PC-3 (cell line): ENCODE measurements at regions not wholly inside any gene's neighbourhood (a gene's known extent, or its start where the extent isn't known, plus 50 kb on each side); places are given as distances from the start of the nearest gene placed in this dataset.

Source experiments
- ATAC-seq: fragments of 200-7000 bp; cut with Tn5 transposase; 2 replicates; pipeline ENCODE4 v1.9.1; 2020; ENCODE audit warnings: mild to moderate bottlenecking, moderate library complexity
- BruUV-seq: library from RNA; stranded (reverse); fragments of 400-500 nt; replicated peaks from 2 replicates; lab custom pipeline; 2021; lab: Mats Ljungman, UMichigan
- CTCF ChIA-PET: fragments of 300-600 bp; sonication (Branson Sonifier 250); formaldehyde crosslinking; loops from one replicate; lab custom pipeline; 2022; ENCODE audit warnings: antibody characterized with exemption; lab: Charles Lee
- POLR2A ChIA-PET: fragments of 300-600 bp; sonication (Branson Sonifier 250); formaldehyde crosslinking; loops from one replicate; lab custom pipeline; 2022; ENCODE audit warnings: antibody characterized with exemption; ENCODE audit not compliant: unreplicated experiment; lab: Charles Lee
- DNase-seq: peaks from one replicate; pipeline ENCODE4 v3.0.0-alpha.2; 2015
- H2AFZ ChIP-seq: fragments of 300-600 bp; sonication (generic); 2 replicates; pipeline ENCODE4 v1.6.0; 2016; ENCODE audit warnings: antibody characterized with exemption, low read length
- H3F3A ChIP-seq: fragments of 300-600 bp; sonication (generic); one replicate; pipeline ENCODE4 v1.6.0; 2017; ENCODE audit warnings: antibody characterized with exemption, low read length, control low read depth, mild to moderate bottlenecking; ENCODE audit not compliant: unreplicated experiment
- H3K27ac ChIP-seq: fragments of 300-600 bp; sonication (generic); 2 replicates; pipeline ENCODE4 v1.5.1; 2016; ENCODE audit warnings: mild to moderate bottlenecking, low read length
- H3K27me3 ChIP-seq: fragments of 300-600 bp; sonication (generic); 2 replicates; pipeline ENCODE4 v1.6.1; 2016; ENCODE audit warnings: low read length, mixed read lengths
- H3K36me3 ChIP-seq: fragments of 300-600 bp; sonication (generic); 2 replicates; pipeline ENCODE4 v1.6.1; 2016; ENCODE audit warnings: low read depth, mixed run types, low read length, mixed read lengths
- H3K4me1 ChIP-seq: fragments of 300-600 bp; sonication (generic); 2 replicates; pipeline ENCODE4 v1.5.1; 2016; ENCODE audit warnings: low read length; ENCODE audit not compliant: insufficient read depth
- H3K4me2 ChIP-seq: fragments of 300-600 bp; sonication (generic); 2 replicates; pipeline ENCODE4 v1.6.0; 2016; ENCODE audit warnings: low read length
- H3K4me3 ChIP-seq: fragments of 300-600 bp; sonication (generic); 2 replicates; pipeline ENCODE4 v1.5.1; 2016; ENCODE audit warnings: mild to moderate bottlenecking, low read length, mixed read lengths
- H3K79me2 ChIP-seq: fragments of 300-600 bp; sonication (generic); 2 replicates; pipeline ENCODE4 v1.6.1; 2017; ENCODE audit warnings: low read length, mixed read lengths
- H3K9ac ChIP-seq: fragments of 300-600 bp; sonication (generic); 2 replicates; pipeline ENCODE4 v1.6.0; 2016; ENCODE audit warnings: mild to moderate bottlenecking, low read length
- H3K9me2 ChIP-seq: fragments of 300-600 bp; sonication (generic); replicated peaks from 2 replicates; pipeline ENCODE4 v1.6.1; 2016; ENCODE audit warnings: mixed run types, low read length, mixed read lengths
- H3K9me3 ChIP-seq: fragments of 300-600 bp; sonication (generic); 2 replicates; pipeline ENCODE4 v1.6.1; 2016; ENCODE audit warnings: low read length, mixed read lengths
- H4K20me1 ChIP-seq: fragments of 300-600 bp; sonication (generic); 2 replicates; pipeline ENCODE4 v1.6.1; 2016; ENCODE audit warnings: low read length, mixed read lengths
- EZH2 ChIP-seq: fragments of 300-600 bp; sonication (generic); IDR thresholded peaks from one replicate; pipeline ENCODE4 v1.6.1; 2017; ENCODE audit warnings: antibody characterized with exemption, mild to moderate bottlenecking, low read length; ENCODE audit not compliant: unreplicated experiment
- EZH2phosphoT487 ChIP-seq: fragments of 300-600 bp; sonication (generic); IDR thresholded peaks from 2 replicates; pipeline ENCODE4 v1.6.1; 2018; ENCODE audit warnings: mild to moderate bottlenecking, antibody characterized with exemption, low read length, borderline replicate concordance
- intact Hi-C: fragments of 100-400 bp; cut with micrococcal nuclease; formaldehyde crosslinking; loops from 2 replicates; pipeline ENCODE4 v1.9.0; 2023
- TF ChIP-seq, protein P1 (sequence below): fragments of 300-600 bp; sonication (generic); conservative IDR thresholded peaks from 2 replicates; pipeline ENCODE4 v1.5.1; 2017; ENCODE audit warnings: antibody characterized with exemption, low read depth, mild to moderate bottlenecking, low read length

DNA sequence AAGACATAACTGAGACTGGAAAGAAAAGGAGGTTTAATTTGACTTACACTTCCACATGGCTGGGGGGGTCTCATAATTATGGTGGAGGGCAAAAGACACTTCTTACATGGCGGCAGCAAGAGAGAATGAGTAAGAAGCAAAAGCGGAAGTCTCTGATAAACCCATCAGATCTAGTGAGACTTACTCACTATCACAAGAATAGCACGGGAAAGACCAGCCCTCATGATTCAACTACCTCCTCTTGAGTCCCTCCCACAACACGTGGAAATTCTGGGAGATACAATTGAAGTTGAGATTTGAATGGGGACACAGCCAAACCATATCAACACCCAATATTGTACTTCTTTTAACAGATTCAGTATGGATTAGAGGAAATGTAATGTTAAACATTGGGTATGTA, 646.6 kb downstream of the ANKRD50 start:
- H3K4me1 ChIP-seq: peaks cover 3% of the 10 kb centered on the region
- H3K79me2 ChIP-seq: no peaks in the 10 kb centered on the region
- H3K9me3 ChIP-seq: peaks cover 11% of the 10 kb centered on the region; the same call in 1 of the 2 replicates
- no peaks in the 10 kb centered on the region for H3F3A ChIP-seq
- DNase-seq: no peak
- no peak overlapping the region for H3K9ac ChIP-seq
- intact Hi-C loops: no loop called here
- no peak overlapping the region for H2AFZ ChIP-seq
- no TSS peak for BruUV-seq
- no peak overlapping the region for H3K27ac ChIP-seq
- ChIA-PET POLR2A (no interaction called here), CTCF (no interaction called here)
- no peaks in the 10 kb centered on the region for H3K27me3 ChIP-seq
- H3K9me2 ChIP-seq: no peaks in the 10 kb centered on the region
- H4K20me1 ChIP-seq: no peaks in the 10 kb centered on the region
- H3K4me3 ChIP-seq: no peak overlapping the region
- no peaks in the 10 kb centered on the region; the same call in 1 of the 2 replicates for H3K36me3 ChIP-seq
- no peak for ATAC-seq
- TF ChIP-seq EZH2phosphoT487: no peak
- TF ChIP-seq EZH2: no peak
- TF ChIP-seq, protein P1, sequence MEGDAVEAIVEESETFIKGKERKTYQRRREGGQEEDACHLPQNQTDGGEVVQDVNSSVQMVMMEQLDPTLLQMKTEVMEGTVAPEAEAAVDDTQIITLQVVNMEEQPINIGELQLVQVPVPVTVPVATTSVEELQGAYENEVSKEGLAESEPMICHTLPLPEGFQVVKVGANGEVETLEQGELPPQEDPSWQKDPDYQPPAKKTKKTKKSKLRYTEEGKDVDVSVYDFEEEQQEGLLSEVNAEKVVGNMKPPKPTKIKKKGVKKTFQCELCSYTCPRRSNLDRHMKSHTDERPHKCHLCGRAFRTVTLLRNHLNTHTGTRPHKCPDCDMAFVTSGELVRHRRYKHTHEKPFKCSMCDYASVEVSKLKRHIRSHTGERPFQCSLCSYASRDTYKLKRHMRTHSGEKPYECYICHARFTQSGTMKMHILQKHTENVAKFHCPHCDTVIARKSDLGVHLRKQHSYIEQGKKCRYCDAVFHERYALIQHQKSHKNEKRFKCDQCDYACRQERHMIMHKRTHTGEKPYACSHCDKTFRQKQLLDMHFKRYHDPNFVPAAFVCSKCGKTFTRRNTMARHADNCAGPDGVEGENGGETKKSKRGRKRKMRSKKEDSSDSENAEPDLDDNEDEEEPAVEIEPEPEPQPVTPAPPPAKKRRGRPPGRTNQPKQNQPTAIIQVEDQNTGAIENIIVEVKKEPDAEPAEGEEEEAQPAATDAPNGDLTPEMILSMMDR: no peak
- H3K4me2 ChIP-seq: no peak overlapping the region

DNA sequence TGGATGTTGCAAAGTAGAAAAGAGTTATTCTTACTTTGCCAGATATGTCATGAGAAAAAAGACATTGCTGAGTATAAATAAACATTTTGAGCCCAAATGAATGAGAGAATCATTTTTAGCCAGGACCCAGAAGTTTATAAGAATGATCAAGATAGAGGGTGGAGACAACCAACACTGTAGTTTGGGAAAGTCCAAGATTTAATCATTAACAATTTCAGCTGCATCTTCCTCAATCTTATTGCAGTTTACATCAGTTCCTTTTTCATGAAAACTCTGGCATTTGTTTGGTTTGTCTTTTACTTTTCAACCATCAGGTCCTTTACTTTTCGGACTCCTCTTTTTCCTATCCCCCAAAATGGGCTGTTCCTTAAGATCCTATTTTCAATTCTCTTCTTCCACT, 645.9 kb downstream of the ANKRD50 start:
- TF ChIP-seq EZH2phosphoT487 (no peak), EZH2 (no peak)
- TF ChIP-seq, protein P1: no peak
- no TSS peak for BruUV-seq
- no peak for ATAC-seq
- H3F3A ChIP-seq: no peaks in the 10 kb centered on the region
- H3K4me3 ChIP-seq: no peak overlapping the region
- H4K20me1 ChIP-seq: no peaks in the 10 kb centered on the region
- CTCF ChIA-PET: no interaction called here
- H3K27ac ChIP-seq: no peak overlapping the region
- no peaks in the 10 kb centered on the region for H3K79me2 ChIP-seq
- peaks cover 17% of the 10 kb centered on the region for H3K9me3 ChIP-seq
- no peak for DNase-seq
- intact Hi-C loops: no loop called here
- no peak overlapping the region for H3K9ac ChIP-seq
- no peak overlapping the region for H2AFZ ChIP-seq
- no peaks in the 10 kb centered on the region for H3K4me1 ChIP-seq
- no peaks in the 10 kb centered on the region for H3K27me3 ChIP-seq
- POLR2A ChIA-PET: no interaction called here
- no peaks in the 10 kb centered on the region for H3K9me2 ChIP-seq
- no peaks in the 10 kb centered on the region; the same call in 1 of the 2 replicates for H3K36me3 ChIP-seq
- no peak overlapping the region for H3K4me2 ChIP-seq

DNA sequence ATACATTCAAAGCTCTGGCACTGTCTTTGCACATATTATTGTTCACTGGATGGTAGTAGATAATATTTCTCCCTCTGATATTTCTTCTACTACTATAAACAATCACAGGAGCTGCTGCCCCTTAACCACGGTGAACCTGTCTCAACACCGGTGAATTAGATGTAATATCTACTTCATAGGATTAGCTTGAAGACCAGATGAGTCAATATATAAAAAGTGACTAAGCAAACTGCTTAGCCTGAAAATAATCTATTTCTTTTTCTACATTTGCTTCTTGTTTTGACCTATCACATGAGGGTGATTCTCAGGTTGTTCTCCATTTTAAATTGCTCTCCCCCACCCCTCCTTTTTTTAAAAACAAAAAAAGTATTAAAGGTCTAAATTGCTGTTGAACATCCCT, 645.5 kb downstream of the ANKRD50 start:
- no peak overlapping the region for H3K27ac ChIP-seq
- no peaks in the 10 kb centered on the region for H3F3A ChIP-seq
- H3K9ac ChIP-seq: no peak overlapping the region
- no peak overlapping the region for H2AFZ ChIP-seq
- POLR2A ChIA-PET: no interaction called here
- H3K36me3 ChIP-seq: no peaks in the 10 kb centered on the region; the same call in 1 of the 2 replicates
- no peaks in the 10 kb centered on the region for H3K79me2 ChIP-seq
- no peaks in the 10 kb centered on the region for H4K20me1 ChIP-seq
- H3K4me2 ChIP-seq: no peak overlapping the region
- TF ChIP-seq EZH2: no peak
- TF ChIP-seq, protein P1: no peak
- no peak for TF ChIP-seq EZH2phosphoT487
- DNase-seq: peak; percentile 38
- peak; percentile 45; the same call in 1 of the 2 replicates for ATAC-seq
- intact Hi-C loops: no loop called here
- no peaks in the 10 kb centered on the region for H3K9me2 ChIP-seq
- CTCF ChIA-PET: no interaction called here
- no peaks in the 10 kb centered on the region for H3K4me1 ChIP-seq
- H3K4me3 ChIP-seq: no peak overlapping the region
- no peaks in the 10 kb centered on the region for H3K27me3 ChIP-seq
- H3K9me3 ChIP-seq: peaks cover 21% of the 10 kb centered on the region
- no TSS peak for BruUV-seq
